Right atrium auricular region (tissue), 2 donors: ENCODE measurements at regions not wholly inside any gene's neighbourhood (a gene's known extent, or its start where the extent isn't known, plus 50 kb on each side); places are given as distances from the start of the nearest gene placed in this dataset.

Source experiments
- DNase-seq: peaks from one replicate; pipeline ENCODE4 v3.0.0-alpha.2; 2019; ENCODE audit warnings: low spot score
- H3K27ac ChIP-seq, 2 donors: fragments of 200-600 bp; sonication (generic); 1 replicate in 1 of 2; 2 replicates in 1 of 2; pipeline ENCODE4 v1.5.1; 2016 to 2019
- H3K27me3 ChIP-seq, 2 donors: fragments of 200-600 bp; sonication (generic); one replicate each; pipeline versions ENCODE4 v1.5.1 to v1.6.0; 2017 to 2019
- H3K36me3 ChIP-seq: fragments of 200-600 bp; sonication (generic); one replicate; pipeline ENCODE4 v1.5.1; 2016
- H3K4me1 ChIP-seq, 2 donors: fragments of 200-600 bp; sonication (generic); one replicate each; pipeline versions ENCODE4 v1.5.1 to v1.6.0; 2017 to 2019
- H3K4me3 ChIP-seq, 2 donors: fragments of 200-600 bp; sonication (generic); 1 replicate in 1 of 2; 2 replicates in 1 of 2; pipeline ENCODE4 v1.5.1; 2017 to 2019; ENCODE audit warnings: mild to moderate bottlenecking in 1 of 2, moderate library complexity in 1 of 2
- H3K9me3 ChIP-seq, 2 donors: fragments of 200-600 bp; sonication (generic); one replicate each; pipeline ENCODE4 v1.5.1; 2019
- TF ChIP-seq, protein P1 (sequence below), 2 donors: fragments of 200-600 bp; sonication (generic); IDR thresholded peaks; one replicate each; pipeline ENCODE4 v1.5.1; 2019; ENCODE audit warnings: antibody characterized with exemption in 2 of 2

DNA sequence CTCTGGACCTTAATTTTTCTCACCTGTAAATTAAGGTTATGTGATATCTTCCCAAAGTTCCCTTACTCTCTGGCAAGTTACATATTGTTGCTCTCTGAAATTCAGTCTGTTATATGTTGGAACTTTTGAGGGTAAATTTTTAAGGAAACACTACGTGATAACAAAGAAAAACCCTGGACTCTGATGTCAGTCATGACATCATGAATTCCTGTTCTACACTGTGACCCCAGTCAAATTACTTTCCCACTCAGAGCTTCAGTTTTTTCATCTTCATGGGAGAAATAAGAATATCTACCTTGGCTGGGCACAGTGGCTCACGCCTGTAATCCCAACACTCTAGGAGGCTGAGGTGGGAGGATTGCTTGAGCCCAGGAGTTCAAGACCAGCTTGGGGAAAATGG, 164.6 kb upstream of the RALGAPA2 start:
- H3K4me1 ChIP-seq: no peaks in the 10 kb centered on the region
- no peaks in the 10 kb centered on the region for H3K9me3 ChIP-seq
- no peak overlapping the region for H3K27ac ChIP-seq
- DNase-seq: no peak
- no peaks in the 10 kb centered on the region for H3K36me3 ChIP-seq
- H3K4me3 ChIP-seq: no peak overlapping the region
- TF ChIP-seq, protein P1, sequence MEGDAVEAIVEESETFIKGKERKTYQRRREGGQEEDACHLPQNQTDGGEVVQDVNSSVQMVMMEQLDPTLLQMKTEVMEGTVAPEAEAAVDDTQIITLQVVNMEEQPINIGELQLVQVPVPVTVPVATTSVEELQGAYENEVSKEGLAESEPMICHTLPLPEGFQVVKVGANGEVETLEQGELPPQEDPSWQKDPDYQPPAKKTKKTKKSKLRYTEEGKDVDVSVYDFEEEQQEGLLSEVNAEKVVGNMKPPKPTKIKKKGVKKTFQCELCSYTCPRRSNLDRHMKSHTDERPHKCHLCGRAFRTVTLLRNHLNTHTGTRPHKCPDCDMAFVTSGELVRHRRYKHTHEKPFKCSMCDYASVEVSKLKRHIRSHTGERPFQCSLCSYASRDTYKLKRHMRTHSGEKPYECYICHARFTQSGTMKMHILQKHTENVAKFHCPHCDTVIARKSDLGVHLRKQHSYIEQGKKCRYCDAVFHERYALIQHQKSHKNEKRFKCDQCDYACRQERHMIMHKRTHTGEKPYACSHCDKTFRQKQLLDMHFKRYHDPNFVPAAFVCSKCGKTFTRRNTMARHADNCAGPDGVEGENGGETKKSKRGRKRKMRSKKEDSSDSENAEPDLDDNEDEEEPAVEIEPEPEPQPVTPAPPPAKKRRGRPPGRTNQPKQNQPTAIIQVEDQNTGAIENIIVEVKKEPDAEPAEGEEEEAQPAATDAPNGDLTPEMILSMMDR (IDR thresholded peaks at IDR 0.05): no peak
- H3K27me3 ChIP-seq: no peaks in the 10 kb centered on the region

DNA sequence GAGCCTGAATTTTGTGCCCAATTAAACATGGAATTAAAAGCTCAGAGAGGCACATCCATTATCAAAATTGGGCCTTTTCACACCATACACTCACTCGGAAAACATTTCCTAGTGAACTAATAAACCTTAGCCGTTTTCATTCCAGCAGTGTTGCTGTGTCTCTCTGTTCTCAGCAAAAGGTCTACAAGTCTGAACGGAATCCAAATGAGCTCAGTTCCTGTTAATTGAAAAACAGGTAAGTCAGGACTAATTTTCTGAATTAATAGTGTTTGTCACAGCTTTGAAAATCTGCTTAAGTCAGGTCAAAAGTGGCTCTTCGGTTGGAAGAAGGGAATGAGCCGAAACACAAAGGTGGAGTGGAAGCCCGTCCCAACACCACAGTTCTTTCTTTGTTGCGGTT, 163.3 kb upstream of the RALGAPA2 start:
- Histone ChIP-seq H3K36me3 (no peaks in the 10 kb centered on the region), H3K27me3 (no peaks in the 10 kb centered on the region), H3K9me3 (no peaks in the 10 kb centered on the region), H3K4me1 (no peaks in the 10 kb centered on the region), H3K4me3 (no peak overlapping the region), H3K27ac (no peak overlapping the region)
- no peak for DNase-seq
- TF ChIP-seq, protein P1 (IDR thresholded peaks at IDR 0.05): no peak

DNA sequence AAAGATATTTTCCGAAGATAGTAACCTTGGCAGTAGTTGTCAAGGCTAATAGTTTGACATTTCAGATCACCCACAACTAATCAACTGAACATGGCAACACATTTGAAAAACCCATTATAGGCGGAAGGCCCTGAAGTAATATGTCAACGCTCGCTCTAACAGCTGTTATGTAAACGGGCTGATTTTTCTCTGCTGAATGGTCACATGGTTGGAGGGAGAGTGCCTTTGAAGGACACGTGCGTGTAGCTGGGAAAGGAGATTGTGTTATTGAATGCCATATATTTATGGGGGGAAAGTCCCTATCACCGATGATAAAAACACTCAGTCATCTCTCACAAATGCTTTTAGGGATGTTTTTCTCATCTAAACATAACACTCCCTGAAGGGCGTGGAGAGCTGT, 160.0 kb upstream of the RALGAPA2 start:
- no peak for DNase-seq
- Histone ChIP-seq H3K4me3 (no peak overlapping the region), H3K27ac (no peak overlapping the region), H3K4me1 (no peaks in the 10 kb centered on the region), H3K9me3 (no peaks in the 10 kb centered on the region), H3K36me3 (no peaks in the 10 kb centered on the region), H3K27me3 (no peaks in the 10 kb centered on the region)
- TF ChIP-seq, protein P1 (IDR thresholded peaks at IDR 0.05): no peak

DNA sequence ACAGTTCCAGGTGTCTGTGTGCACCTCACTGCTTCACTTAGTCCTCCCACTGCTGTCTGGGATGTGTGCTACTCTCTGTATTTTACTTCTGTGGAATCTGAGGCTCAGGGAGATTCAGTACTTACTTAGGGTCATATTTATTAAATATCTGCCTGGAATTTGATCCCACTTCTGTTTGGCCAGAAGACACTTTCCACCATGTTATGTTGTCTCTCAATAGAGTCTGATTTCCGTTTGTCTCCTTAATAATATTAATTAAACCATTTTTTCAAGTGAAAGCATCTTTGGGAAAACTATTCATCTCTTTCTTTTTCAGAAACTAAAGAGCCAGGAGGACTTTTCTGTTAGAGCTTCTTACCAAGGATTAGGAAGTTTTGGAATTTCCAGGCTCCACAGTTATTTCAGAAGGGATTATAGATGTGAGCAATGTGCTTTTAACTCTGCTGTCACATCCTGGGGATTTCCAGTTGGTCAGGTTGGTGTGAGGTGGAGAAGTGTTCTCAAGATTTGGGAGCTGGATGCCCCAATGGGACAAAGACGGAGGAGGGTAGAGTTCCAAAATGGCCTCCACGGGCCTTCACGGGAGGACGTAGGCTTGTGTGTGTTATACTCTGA, 156.8 kb upstream of the RALGAPA2 start:
- no peaks in the 10 kb centered on the region for H3K36me3 ChIP-seq
- H3K27ac ChIP-seq: no peak overlapping the region
- DNase-seq: no peak
- no peak overlapping the region for H3K4me3 ChIP-seq
- TF ChIP-seq, protein P1 (IDR thresholded peaks at IDR 0.05): no peak
- H3K4me1 ChIP-seq: no peaks in the 10 kb centered on the region
- no peaks in the 10 kb centered on the region for H3K27me3 ChIP-seq
- no peaks in the 10 kb centered on the region for H3K9me3 ChIP-seq

DNA sequence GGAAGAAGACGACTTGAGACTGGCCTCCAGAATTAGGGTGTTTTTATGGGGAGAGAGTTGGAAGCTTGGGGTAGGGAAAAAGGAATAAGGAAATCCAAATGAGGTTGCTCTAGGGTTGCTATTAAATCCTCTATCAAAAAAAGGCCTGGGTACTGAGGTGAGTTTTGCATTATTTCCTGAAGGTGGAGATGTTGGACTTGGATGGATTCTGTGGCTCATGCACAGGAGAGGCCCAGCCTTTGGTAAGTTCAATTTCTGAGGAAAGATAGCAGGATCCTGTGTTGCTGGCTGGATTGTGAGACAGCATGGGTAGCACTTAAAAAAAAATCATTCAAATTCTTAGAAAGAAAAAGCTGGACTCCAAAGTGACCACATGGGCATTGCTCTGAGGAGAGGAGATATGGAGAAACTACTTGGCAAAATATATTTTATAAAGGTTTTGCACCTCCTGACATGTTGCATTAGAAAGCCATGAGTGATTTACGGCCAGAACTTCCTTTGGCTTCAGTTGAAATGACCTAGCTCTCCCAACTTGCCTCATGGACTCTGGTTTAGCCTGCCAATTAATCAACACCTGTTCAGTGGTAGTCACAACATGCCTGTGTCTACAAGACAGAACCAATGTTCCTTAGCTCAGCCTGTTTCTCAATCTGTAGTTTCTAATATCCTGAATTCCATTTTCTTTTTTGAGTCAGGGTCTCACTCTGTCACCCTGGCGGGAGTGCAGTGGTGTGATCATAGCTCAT, 152.1 kb upstream of the RALGAPA2 start:
- Histone ChIP-seq H3K4me3 (no peak overlapping the region), H3K4me1 (no peaks in the 10 kb centered on the region), H3K36me3 (no peaks in the 10 kb centered on the region), H3K9me3 (no peaks in the 10 kb centered on the region), H3K27ac (no peak overlapping the region), H3K27me3 (no peaks in the 10 kb centered on the region)
- DNase-seq: no peak
- TF ChIP-seq, protein P1 (IDR thresholded peaks at IDR 0.05): peak in 1 of 2 donors; percentile 36
